GM12878 (cell line): ENCODE measurements at regions not wholly inside any gene's neighbourhood (a gene's known extent, or its start where the extent isn't known, plus 50 kb on each side); places are given as distances from the start of the nearest gene placed in this dataset.

Experiments
- ATAC-seq: fragments of 200-7000 bp; cut with Tn5 transposase; 3 replicates; pipeline ENCODE4 v1.9.1; 2020; ENCODE audit warnings: mild to moderate bottlenecking, moderate library complexity
- BruUV-seq: library from RNA; stranded (reverse); fragments of 400-500 nt; replicated peaks from 2 replicates; lab custom pipeline; 2021; lab: Mats Ljungman, UMichigan
- CTCF ChIA-PET: fragments of 300-600 bp; sonication (Branson Sonifier 250); formaldehyde crosslinking; extraction: SDS; loops from one replicate; lab custom pipeline; 2021; ENCODE audit warnings: inconsistent platforms; lab: Yijun Ruan, JAX
- POLR2A ChIA-PET: fragments of 350-600 bp; formaldehyde crosslinking; extraction: SDS; loops from one replicate; lab custom pipeline; 2021; ENCODE audit warnings: inconsistent platforms; lab: Charles Lee
- RAD21 ChIA-PET: fragments of 300-600 bp; sonication (Branson Sonifier 250); formaldehyde crosslinking; loops from one replicate; lab custom pipeline; 2023; ENCODE audit warnings: antibody characterized with exemption; ENCODE audit not compliant: unreplicated experiment; lab: Charles Lee
- SMC1A ChIA-PET: fragments of 300-600 bp; sonication (Branson Sonifier 250); formaldehyde crosslinking; loops from one replicate; lab custom pipeline; 2023; ENCODE audit not compliant: unreplicated experiment, uncharacterized antibody; lab: Charles Lee
- DNase-seq: peaks from one replicate; pipeline ENCODE4 v3.0.0-alpha.2; 2011; ENCODE audit warnings: low read depth, low spot score
- FAIRE-seq: peaks from 3 replicates; lab custom pipeline; 2011; peaks lifted over from hg19 to GRCh38; lab: Jason Lieb, UNC
- H2AFZ ChIP-seq: 2 replicates; pipeline ENCODE4 v1.6.0; 2011; ENCODE audit warnings: low read depth, low read length, control low read depth; ENCODE audit not compliant: control insufficient read depth
- H3K27ac ChIP-seq: 2 replicates; pipeline ENCODE4 v1.5.1; 2011; ENCODE audit warnings: control low read depth; ENCODE audit not compliant: control insufficient read depth, insufficient read depth
- H3K27me3 ChIP-seq, 2 experiments: replicated peaks in 1 of 2; 2 replicates each; pipeline versions ENCODE4 v1.6.0 to v1.6.1; 2011; ENCODE audit warnings: low read length in 1 of 2; ENCODE audit not compliant: control insufficient read depth in 2 of 2, insufficient read depth in 2 of 2
- H3K36me3 ChIP-seq, 2 experiments: 2 replicates each; pipeline ENCODE4 v1.5.1; 2011; ENCODE audit warnings: low read length in 1 of 2; ENCODE audit not compliant: control insufficient read depth in 2 of 2, insufficient read depth in 2 of 2
- H3K4me1 ChIP-seq: 2 replicates; pipeline ENCODE4 v1.6.1; 2011; ENCODE audit warnings: mild to moderate bottlenecking, low read length, moderate library complexity, mixed read lengths; ENCODE audit not compliant: control insufficient read depth, insufficient read depth
- H3K4me2 ChIP-seq: 2 replicates; pipeline ENCODE4 v1.6.0; 2011; ENCODE audit warnings: control low read depth; ENCODE audit not compliant: control insufficient read depth, insufficient read depth
- H3K4me3 ChIP-seq: fragments of 200-600 bp; sonication (generic); 2 replicates; pipeline ENCODE4 v1.5.1; 2016
- H3K79me2 ChIP-seq: 2 replicates; pipeline ENCODE4 v1.6.0; 2011; ENCODE audit warnings: low read length; ENCODE audit not compliant: control insufficient read depth, insufficient read depth
- H3K9ac ChIP-seq: 2 replicates; pipeline ENCODE4 v1.8.0; 2011; ENCODE audit warnings: low read length, control low read depth, mixed read lengths; ENCODE audit not compliant: control insufficient read depth, insufficient read depth
- H3K9me3 ChIP-seq: replicated peaks from 3 replicates; pipeline ENCODE4 v1.5.1; 2011; ENCODE audit warnings: mild to moderate bottlenecking, low read length; ENCODE audit not compliant: control insufficient read depth, insufficient read depth
- H4K20me1 ChIP-seq: 2 replicates; pipeline ENCODE4 v1.6.0; 2011; ENCODE audit not compliant: control insufficient read depth, insufficient read depth
- CREB1 ChIP-seq: IDR thresholded peaks from 2 replicates; pipeline ENCODE4 v1.6.1; 2012; ENCODE audit warnings: low read depth, mild to moderate bottlenecking, inconsistent platforms
- ETV6 ChIP-seq, 2 experiments: fragments of 450-650 bp in 1 of 2; IDR thresholded peaks in 1 of 2; conservative IDR thresholded peaks in 1 of 2; 2 replicates each; pipeline ENCODE4 v1.6.1; 2014; ENCODE audit warnings: antibody characterized with exemption in 1 of 2, borderline replicate concordance in 1 of 2, low read depth in 1 of 2, mild to moderate bottlenecking in 1 of 2, moderate library complexity in 1 of 2
- GABPA ChIP-seq: IDR thresholded peaks from 2 replicates; pipeline ENCODE4 v1.6.1; 2014; ENCODE audit warnings: antibody characterized with exemption, low read depth, mild to moderate bottlenecking, inconsistent platforms
- GATAD2B ChIP-seq: fragments of 450-650 bp; conservative IDR thresholded peaks from 2 replicates; pipeline ENCODE4 v1.6.1; 2017; ENCODE audit warnings: low read depth, mild to moderate bottlenecking, moderate library complexity
- JUND ChIP-seq: IDR thresholded peaks from 2 replicates; pipeline ENCODE4 v1.6.1; 2012; ENCODE audit warnings: low read depth, mild to moderate bottlenecking, low read length, improper control_type of control experiment, moderate library complexity
- MEF2B ChIP-seq: fragments of 450-650 bp; IDR thresholded peaks from 2 replicates; pipeline ENCODE4 v1.6.1; 2018; ENCODE audit warnings: mild to moderate bottlenecking, moderate library complexity; ENCODE audit not compliant: partially characterized antibody, poor library complexity, severe bottlenecking
- NBN ChIP-seq: fragments of 450-650 bp; IDR thresholded peaks from 2 replicates; pipeline ENCODE4 v1.6.1; 2016
- USF1 ChIP-seq: IDR thresholded peaks from 2 replicates; pipeline ENCODE4 v1.6.1; 2011; ENCODE audit warnings: borderline replicate concordance, low read depth, mild to moderate bottlenecking, moderate library complexity, mixed read lengths, low read length; ENCODE audit not compliant: insufficient read depth; ENCODE audit errors: extremely low read length
- WGBS: methylation state at CpG from one replicate; pipeline ENCODE4 v1.1.6; 2016; ENCODE audit warnings: low lambda C conversion rate; ENCODE audit not compliant: insufficient replicate concordance, insufficient coverage; ENCODE audit errors: missing lambda C conversion rate; 5-methylcytosine and 5-hydroxymethylcytosine counted together
- in situ Hi-C: fragments of 300-500 bp; cut with MboI; formaldehyde crosslinking; loops from 9 replicates; pipeline ENCODE4 v1.14.3; 2018; ENCODE audit warnings: mixed read lengths
- intact Hi-C: fragments of 100-400 bp; cut with micrococcal nuclease; formaldehyde crosslinking; loops from one replicate; pipeline ENCODE4 v1.14.2; 2022; ENCODE audit not compliant: unreplicated experiment
- TF ChIP-seq, protein P1 (sequence below), 3 experiments: IDR thresholded peaks in 2 of 3; conservative IDR thresholded peaks in 1 of 3; 2 replicates each; pipeline ENCODE4 v1.5.1; 2011; ENCODE audit warnings: low read depth in 3 of 3, low read length in 3 of 3, mild to moderate bottlenecking in 3 of 3, control low read depth in 2 of 3, moderate library complexity in 2 of 3, inconsistent platforms in 1 of 3, mixed read lengths in 1 of 3; ENCODE audit not compliant: control insufficient read depth in 2 of 3, insufficient read depth in 1 of 3; ENCODE audit errors: extremely low read depth in 1 of 3
- TF ChIP-seq, protein P2 (sequence below): fragments of 150-350 bp; IDR thresholded peaks from 2 replicates; pipeline ENCODE4 v1.6.1; 2014; ENCODE audit warnings: mild to moderate bottlenecking, low read depth, low read length

- in situ Hi-C loops = no loop called here
- BruUV-seq = no TSS peak
- ATAC-seq = no peak
Measured at GRCh38 chr14:26707234-26707633, 109.4 kb upstream of the NOVA1 start.

GRCh38 chr14:26709019-26709418, 111.2 kb upstream of the NOVA1 start:
- ATAC-seq (no peak), DNase-seq (no peak), FAIRE-seq (no peak)
- H3K4me3 ChIP-seq = no peak overlapping the region
- no peak overlapping the region for H2AFZ ChIP-seq
- H3K36me3 ChIP-seq = no peaks in the 10 kb centered on the region
- ChIA-PET SMC1A (no interaction called here), POLR2A (interaction anchor here (0.6 kb wide), 1 partner anchor 132 kb away, joined by 4 read pairs; no protein-coding TSS in a partner anchor), RAD21 (no interaction called here), CTCF (no interaction called here)
- H3K79me2 ChIP-seq = no peaks in the 10 kb centered on the region
- in situ Hi-C loops = no loop called here
- H3K27me3 ChIP-seq = no peaks in the 10 kb centered on the region
- H3K27ac ChIP-seq = no peak overlapping the region
- H3K4me1 ChIP-seq = no peaks in the 10 kb centered on the region
- no peaks in the 10 kb centered on the region for H3K9me3 ChIP-seq
- intact Hi-C loops = no loop called here
- no peak overlapping the region for H3K4me2 ChIP-seq
- no peaks in the 10 kb centered on the region for H4K20me1 ChIP-seq
- H3K9ac ChIP-seq = no peak overlapping the region
- BruUV-seq = no TSS peak
- TF ChIP-seq, protein P1, sequence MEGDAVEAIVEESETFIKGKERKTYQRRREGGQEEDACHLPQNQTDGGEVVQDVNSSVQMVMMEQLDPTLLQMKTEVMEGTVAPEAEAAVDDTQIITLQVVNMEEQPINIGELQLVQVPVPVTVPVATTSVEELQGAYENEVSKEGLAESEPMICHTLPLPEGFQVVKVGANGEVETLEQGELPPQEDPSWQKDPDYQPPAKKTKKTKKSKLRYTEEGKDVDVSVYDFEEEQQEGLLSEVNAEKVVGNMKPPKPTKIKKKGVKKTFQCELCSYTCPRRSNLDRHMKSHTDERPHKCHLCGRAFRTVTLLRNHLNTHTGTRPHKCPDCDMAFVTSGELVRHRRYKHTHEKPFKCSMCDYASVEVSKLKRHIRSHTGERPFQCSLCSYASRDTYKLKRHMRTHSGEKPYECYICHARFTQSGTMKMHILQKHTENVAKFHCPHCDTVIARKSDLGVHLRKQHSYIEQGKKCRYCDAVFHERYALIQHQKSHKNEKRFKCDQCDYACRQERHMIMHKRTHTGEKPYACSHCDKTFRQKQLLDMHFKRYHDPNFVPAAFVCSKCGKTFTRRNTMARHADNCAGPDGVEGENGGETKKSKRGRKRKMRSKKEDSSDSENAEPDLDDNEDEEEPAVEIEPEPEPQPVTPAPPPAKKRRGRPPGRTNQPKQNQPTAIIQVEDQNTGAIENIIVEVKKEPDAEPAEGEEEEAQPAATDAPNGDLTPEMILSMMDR (IDR thresholded peaks at IDR 0.05 in 2 of 3, conservative IDR thresholded peaks at IDR 0.05 in 1 of 3; ENCODE audit: control insufficient read depth in 2 of 3, extremely low read depth in 1 of 3, insufficient read depth in 1 of 3, low read depth in 3 of 3, low read length in 3 of 3) = no peak
- TF ChIP-seq GABPA = no peak
- TF ChIP-seq USF1 = no peak
- TF ChIP-seq JUND = no peak
- no peak for TF ChIP-seq MEF2B
- TF ChIP-seq, protein P2, sequence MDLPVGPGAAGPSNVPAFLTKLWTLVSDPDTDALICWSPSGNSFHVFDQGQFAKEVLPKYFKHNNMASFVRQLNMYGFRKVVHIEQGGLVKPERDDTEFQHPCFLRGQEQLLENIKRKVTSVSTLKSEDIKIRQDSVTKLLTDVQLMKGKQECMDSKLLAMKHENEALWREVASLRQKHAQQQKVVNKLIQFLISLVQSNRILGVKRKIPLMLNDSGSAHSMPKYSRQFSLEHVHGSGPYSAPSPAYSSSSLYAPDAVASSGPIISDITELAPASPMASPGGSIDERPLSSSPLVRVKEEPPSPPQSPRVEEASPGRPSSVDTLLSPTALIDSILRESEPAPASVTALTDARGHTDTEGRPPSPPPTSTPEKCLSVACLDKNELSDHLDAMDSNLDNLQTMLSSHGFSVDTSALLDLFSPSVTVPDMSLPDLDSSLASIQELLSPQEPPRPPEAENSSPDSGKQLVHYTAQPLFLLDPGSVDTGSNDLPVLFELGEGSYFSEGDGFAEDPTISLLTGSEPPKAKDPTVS = no peak
- TF ChIP-seq CREB1 = no peak
- no peak for TF ChIP-seq ETV6 (conservative IDR thresholded peaks at IDR 0.05 in 1 of 2, IDR thresholded peaks at IDR 0.05 in 1 of 2; ENCODE audit: borderline replicate concordance in 1 of 2, low read depth in 1 of 2)
- no peak for TF ChIP-seq NBN

More at GRCh38 chr14:26707234-26707633, 109.4 kb upstream of the NOVA1 start:
- Histone ChIP-seq H3K27ac (no peak overlapping the region), H2AFZ (no peak overlapping the region), H3K4me2 (no peak overlapping the region), H3K9ac (no peak overlapping the region), H3K79me2 (no peaks in the 10 kb centered on the region), H3K4me3 (no peak overlapping the region), H4K20me1 (no peaks in the 10 kb centered on the region), H3K36me3 (no peaks in the 10 kb centered on the region), H3K9me3 (no peaks in the 10 kb centered on the region), H3K27me3 (no peaks in the 10 kb centered on the region), H3K4me1 (no peaks in the 10 kb centered on the region)
- ChIA-PET CTCF (no interaction called here), POLR2A (no interaction called here), SMC1A (no interaction called here), RAD21 (no interaction called here)
- intact Hi-C loops = no loop called here
- DNase-seq (no peak), FAIRE-seq (no peak)
- no peak for TF ChIP-seq GATAD2B
- WGBS = 0% methylated on average over 3 of the region's 3 CpGs
